Ishikawa (cell line): ENCODE measurements at regions not wholly inside any gene's neighbourhood (a gene's known extent, or its start where the extent isn't known, plus 50 kb on each side); places are given as distances from the start of the nearest gene placed in this dataset.

Experiments
- CEBPB ChIP-seq: IDR thresholded peaks from 2 replicates; pipeline ENCODE4 v1.6.1; 2012
- CREB1 ChIP-seq: IDR thresholded peaks from 2 replicates; pipeline ENCODE4 v1.6.1; 2012; ENCODE audit warnings: low read depth
- EGR1 ChIP-seq: IDR thresholded peaks from 2 replicates; pipeline ENCODE4 v1.6.1; 2012
- EP300 ChIP-seq: IDR thresholded peaks from 2 replicates; pipeline ENCODE4 v1.6.1; 2012; ENCODE audit warnings: borderline replicate concordance
- FOXM1 ChIP-seq: IDR thresholded peaks from 2 replicates; pipeline ENCODE4 v1.6.1; 2012; ENCODE audit warnings: low read depth, borderline replicate concordance
- MAX ChIP-seq: IDR thresholded peaks from 2 replicates; pipeline ENCODE4 v1.6.1; 2012
- NFIC ChIP-seq: IDR thresholded peaks from 2 replicates; pipeline ENCODE4 v1.6.1; 2012
- RAD21 ChIP-seq: IDR thresholded peaks from 2 replicates; pipeline ENCODE4 v1.6.1; 2012; ENCODE audit warnings: low read depth
- REST ChIP-seq: IDR thresholded peaks from 2 replicates; pipeline ENCODE4 v1.6.1; 2012; ENCODE audit warnings: low read depth, mild to moderate bottlenecking
- TAF1 ChIP-seq: IDR thresholded peaks from 2 replicates; pipeline ENCODE4 v1.6.1; 2012; ENCODE audit warnings: low read depth, mild to moderate bottlenecking
- TCF12 ChIP-seq: IDR thresholded peaks from 2 replicates; pipeline ENCODE4 v1.6.1; 2012; ENCODE audit warnings: low read depth
- TEAD4 ChIP-seq: IDR thresholded peaks from 2 replicates; pipeline ENCODE4 v1.6.1; 2012
- USF1 ChIP-seq: IDR thresholded peaks from 2 replicates; pipeline ENCODE4 v1.6.1; 2012
- YY1 ChIP-seq: IDR thresholded peaks from 2 replicates; pipeline ENCODE4 v1.6.1; 2012; ENCODE audit warnings: low read depth
- ZBTB7A ChIP-seq: IDR thresholded peaks from 2 replicates; pipeline ENCODE4 v1.6.1; 2012; ENCODE audit warnings: low read depth

GRCh38 chr9:79193001-79193400, 378.8 kb upstream of the TLE4 start:
- TF ChIP-seq REST = no peak
- TF ChIP-seq RAD21 = no peak
- TF ChIP-seq CREB1 = no peak
- TF ChIP-seq TAF1 = no peak
- TF ChIP-seq EP300 = no peak
- TF ChIP-seq FOXM1 = no peak
- TF ChIP-seq CEBPB = no peak
- no peak for TF ChIP-seq TCF12
- TF ChIP-seq MAX = no peak
- TF ChIP-seq EGR1 = no peak
- no peak for TF ChIP-seq NFIC
- no peak for TF ChIP-seq USF1
- no peak for TF ChIP-seq ZBTB7A
- no peak for TF ChIP-seq YY1
- TF ChIP-seq TEAD4 = no peak

- TF ChIP-seq TAF1 = no peak
- TF ChIP-seq TEAD4 = no peak
- TF ChIP-seq CEBPB = no peak
- TF ChIP-seq CREB1 = no peak
Observed at GRCh38 chr9:79193501-79194223, 378.1 kb upstream of the TLE4 start.

- TF ChIP-seq REST (no peak), MAX (no peak), CEBPB (no peak), YY1 (no peak), TCF12 (no peak), RAD21 (no peak), USF1 (no peak), NFIC (no peak), TAF1 (no peak), TEAD4 (no peak), EP300 (no peak), ZBTB7A (no peak), CREB1 (no peak), FOXM1 (no peak), EGR1 (no peak)
Observed at GRCh38 chr9:79195879-79196278, 375.9 kb upstream of the TLE4 start.

- no peak for TF ChIP-seq TEAD4
- no peak for TF ChIP-seq EP300
- no peak for TF ChIP-seq CEBPB
- TF ChIP-seq CREB1 = no peak
Observed at GRCh38 chr9:79196606-79197005, 375.2 kb upstream of the TLE4 start.

GRCh38 chr9:79200336-79200735, 371.4 kb upstream of the TLE4 start:
- TF ChIP-seq CEBPB = no peak
- no peak for TF ChIP-seq CREB1
- TF ChIP-seq USF1 = no peak
- TF ChIP-seq EGR1 = no peak
- no peak for TF ChIP-seq MAX

- TF ChIP-seq REST = no peak
- no peak for TF ChIP-seq EP300
- TF ChIP-seq MAX = no peak
- no peak for TF ChIP-seq USF1
- no peak for TF ChIP-seq TEAD4
- no peak for TF ChIP-seq TAF1
- TF ChIP-seq CEBPB = no peak
- TF ChIP-seq FOXM1 = no peak
- TF ChIP-seq YY1 = no peak
Observed at GRCh38 chr9:79201636-79202035, 370.1 kb upstream of the TLE4 start.
